ENCODE measurements at regions not wholly inside any gene's neighbourhood (a gene's known extent, or its start where the extent isn't known, plus 50 kb on each side); places are given as distances from the start of the nearest gene placed in this dataset.

GRCh38 chr1:235925016-235925415, 58.3 kb upstream of the LYST start:
- no peaks in the 10 kb centered on the region for H3K9me3 ChIP-seq (ENCODE audit: low read depth, low read length)
- no peak overlapping the region for H3K4me3 ChIP-seq (ENCODE audit: low read length)
- H3K4me1 ChIP-seq (ENCODE audit: insufficient read depth, low read length) = peaks cover 43% of the 10 kb centered on the region
- H3K27me3 ChIP-seq (ENCODE audit: insufficient read depth, low read length) = no peaks in the 10 kb centered on the region

- Histone ChIP-seq H3K27me3 (ENCODE audit: insufficient read depth, low read length) (no peaks in the 10 kb centered on the region), H3K4me3 (ENCODE audit: low read length) (no peak overlapping the region), H3K9me3 (ENCODE audit: low read depth, low read length) (no peaks in the 10 kb centered on the region), H3K4me1 (ENCODE audit: insufficient read depth, low read length) (peaks cover 57% of the 10 kb centered on the region)
These were observed 56.8 kb upstream of the LYST start for GRCh38 chr1:235923466-235924021.

GRCh38 chr1:235920596-235921375, 54.1 kb upstream of the LYST start:
- peaks cover 76% of the 10 kb centered on the region for H3K4me1 ChIP-seq (ENCODE audit: insufficient read depth, low read length)
- H3K4me3 ChIP-seq (ENCODE audit: low read length) = no peak overlapping the region
- no peaks in the 10 kb centered on the region for H3K9me3 ChIP-seq (ENCODE audit: low read depth, low read length)
- no peaks in the 10 kb centered on the region for H3K27me3 ChIP-seq (ENCODE audit: insufficient read depth, low read length)

GRCh38 chr1:235919833-235920441, 53.2 kb upstream of the LYST start:
- Histone ChIP-seq H3K4me1 (ENCODE audit: insufficient read depth, low read length) (peaks cover 72% of the 10 kb centered on the region), H3K4me3 (ENCODE audit: low read length) (no peak overlapping the region), H3K27me3 (ENCODE audit: insufficient read depth, low read length) (no peaks in the 10 kb centered on the region), H3K9me3 (ENCODE audit: low read depth, low read length) (no peaks in the 10 kb centered on the region)

GRCh38 chr1:235919127-235919832, 52.6 kb upstream of the LYST start:
- H3K9me3 ChIP-seq (ENCODE audit: low read depth, low read length) = no peaks in the 10 kb centered on the region
- H3K4me3 ChIP-seq (ENCODE audit: low read length) = no peak overlapping the region
- H3K4me1 ChIP-seq (ENCODE audit: insufficient read depth, low read length) = peaks cover 69% of the 10 kb centered on the region
- H3K27me3 ChIP-seq (ENCODE audit: insufficient read depth, low read length) = no peaks in the 10 kb centered on the region

- Histone ChIP-seq H3K4me3 (ENCODE audit: low read length) (no peak overlapping the region), H3K9me3 (ENCODE audit: low read depth, low read length) (no peaks in the 10 kb centered on the region), H3K4me1 (ENCODE audit: insufficient read depth, low read length) (peaks cover 61% of the 10 kb centered on the region), H3K27me3 (ENCODE audit: insufficient read depth, low read length) (no peaks in the 10 kb centered on the region)
These were observed 51.8 kb upstream of the LYST start for GRCh38 chr1:235918465-235918864.

GRCh38 chr1:235918032-235918431, 51.3 kb upstream of the LYST start:
- Histone ChIP-seq H3K9me3 (ENCODE audit: low read depth, low read length) (no peaks in the 10 kb centered on the region), H3K27me3 (ENCODE audit: insufficient read depth, low read length) (no peaks in the 10 kb centered on the region), H3K4me1 (ENCODE audit: insufficient read depth, low read length) (peaks cover 57% of the 10 kb centered on the region), H3K4me3 (ENCODE audit: low read length) (no peak overlapping the region)

- H3K4me3 ChIP-seq (ENCODE audit: low read length) = no peak overlapping the region
- no peaks in the 10 kb centered on the region for H3K27me3 ChIP-seq (ENCODE audit: insufficient read depth, low read length)
- H3K9me3 ChIP-seq (ENCODE audit: low read depth, low read length) = no peaks in the 10 kb centered on the region
- H3K4me1 ChIP-seq (ENCODE audit: insufficient read depth, low read length) = peaks cover 54% of the 10 kb centered on the region
These were observed 50.6 kb upstream of the LYST start for GRCh38 chr1:235917267-235917811.

Data from mononuclear cell (primary cell).